ENCODE measurements at regions not wholly inside any gene's neighbourhood (a gene's known extent, or its start where the extent isn't known, plus 50 kb on each side); places are given as distances from the start of the nearest gene placed in this dataset.
A peak's percentile ranks its signal among the peaks of the same experiment; 100 is the strongest.

- Histone ChIP-seq H3K36me3 (no peaks in the 10 kb centered on the region), H3K9me3 (replicated peaks in 1 of 11) (no peaks in the 10 kb centered on the region), H3K4me1 (no peaks in the 10 kb centered on the region), H3K4me3 (no peak overlapping the region), H3K9ac (no peak overlapping the region), H3K27ac (no peak overlapping the region), H3K27me3 (no peaks in the 10 kb centered on the region), H3K4me2 (no peak overlapping the region), H4K20me1 (no peaks in the 10 kb centered on the region; a peak in 1 of 22 replicates)
- no peak for TF ChIP-seq Cebpa-rat (IDR thresholded peaks at IDR 0.05)
These were observed 134.8 kb upstream of the AGAP1 start for GRCh38 chr2:235358981-235359471.

- no peaks in the 10 kb centered on the region for H3K4me1 ChIP-seq
- H3K36me3 ChIP-seq: no peaks in the 10 kb centered on the region
- H3K9me3 ChIP-seq (replicated peaks in 1 of 11): no peaks in the 10 kb centered on the region
- H3K27ac ChIP-seq: no peak overlapping the region
- H3K4me2 ChIP-seq: no peak overlapping the region
- no peak overlapping the region for H3K4me3 ChIP-seq
- H3K27me3 ChIP-seq: no peaks in the 10 kb centered on the region
- H3K9ac ChIP-seq: no peak overlapping the region
- TF ChIP-seq Cebpa-rat (IDR thresholded peaks at IDR 0.05): no peak
- no peaks in the 10 kb centered on the region; a peak in 1 of 22 replicates for H4K20me1 ChIP-seq
These were observed 133.4 kb upstream of the AGAP1 start for GRCh38 chr2:235360446-235360845.

GRCh38 chr2:235365743-235366142 lies 128.1 kb upstream of the AGAP1 start:
- no peaks in the 10 kb centered on the region for H4K20me1 ChIP-seq
- no peak overlapping the region for H3K4me2 ChIP-seq
- no peak overlapping the region for H3K9ac ChIP-seq
- H3K4me3 ChIP-seq: no peak overlapping the region
- no peaks in the 10 kb centered on the region for H3K36me3 ChIP-seq
- TF ChIP-seq Cebpa-rat (IDR thresholded peaks at IDR 0.05): no peak
- no peaks in the 10 kb centered on the region for H3K9me3 ChIP-seq (replicated peaks in 1 of 11)
- H3K27me3 ChIP-seq: 0 out of 22 replicates have a peak, but pooled peaks cover 0 to 4% (median 0%) of the 10 kb centered on the region in 11 experiments
- H3K4me1 ChIP-seq: 0 out of 20 replicates have a peak, but pooled peaks cover 0 to 3% (median 0%) of the 10 kb centered on the region in 10 experiments
- no peak overlapping the region for H3K27ac ChIP-seq

DNA sequence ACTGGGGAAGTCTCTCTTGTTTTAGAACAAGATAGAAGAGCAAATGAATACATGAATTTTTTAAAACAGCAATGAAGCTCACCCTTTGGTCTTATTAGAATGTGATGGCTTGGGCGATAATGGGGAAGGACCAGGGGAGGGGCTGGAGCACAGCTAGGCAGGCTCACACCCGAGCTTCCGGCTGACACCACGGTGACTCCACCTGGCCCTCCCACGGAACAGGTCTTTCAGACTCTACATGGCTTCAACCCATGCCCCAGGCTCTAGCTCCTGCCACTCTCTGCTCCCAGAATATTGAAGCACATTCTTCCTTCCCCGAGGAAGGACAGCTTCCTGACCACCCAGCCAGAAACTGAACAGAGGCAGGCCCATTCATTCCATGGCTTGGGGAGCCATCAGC lies 127.5 kb upstream of the AGAP1 start:
- Histone ChIP-seq H3K27ac (no peak overlapping the region), H3K4me3 (no peak overlapping the region), H3K36me3 (no peaks in the 10 kb centered on the region), H3K9me3 (replicated peaks in 1 of 11) (no peaks in the 10 kb centered on the region), H3K27me3 (0 out of 22 replicates have a peak, but pooled peaks cover 0 to 4% (median 0%) of the 10 kb centered on the region in 11 experiments), H4K20me1 (no peaks in the 10 kb centered on the region), H3K9ac (no peak overlapping the region), H3K4me2 (no peak overlapping the region), H3K4me1 (peaks cover 0 to 5% (median 0%) of the 10 kb centered on the region in 10 experiments; a peak in 2 of 20 replicates)
- TF ChIP-seq Cebpa-rat (IDR thresholded peaks at IDR 0.05): no peak

DNA sequence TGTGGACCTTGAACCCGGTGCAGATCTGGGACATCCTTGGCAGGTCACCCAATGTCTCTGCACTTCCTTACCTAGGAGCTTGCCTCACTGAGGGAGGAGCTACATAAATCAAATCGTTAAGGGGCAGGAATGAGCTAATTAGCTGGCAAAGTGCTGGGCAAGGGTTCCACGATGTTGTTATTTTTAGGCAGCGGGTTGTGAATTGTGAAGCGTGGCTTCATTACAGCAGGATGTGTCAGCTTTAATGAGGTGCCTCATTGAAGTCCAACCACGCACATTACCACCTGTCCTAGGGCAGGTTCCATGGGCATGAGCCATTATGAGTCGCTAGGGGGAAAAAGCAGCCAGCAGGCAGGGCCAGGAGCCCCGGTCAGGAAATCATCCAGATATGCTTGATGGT lies 127.0 kb upstream of the AGAP1 start:
- Histone ChIP-seq H3K4me3 (no peak overlapping the region), H3K4me1 (peaks cover 0 to 5% (median 0%) of the 10 kb centered on the region in 10 experiments; a peak in 2 of 20 replicates), H3K27me3 (0 out of 22 replicates have a peak, but pooled peaks cover 0 to 4% (median 0%) of the 10 kb centered on the region in 11 experiments), H4K20me1 (no peaks in the 10 kb centered on the region), H3K9me3 (replicated peaks in 1 of 11) (no peaks in the 10 kb centered on the region), H3K4me2 (no peak overlapping the region), H3K36me3 (no peaks in the 10 kb centered on the region), H3K9ac (no peak overlapping the region), H3K27ac (no peak overlapping the region)
- TF ChIP-seq Cebpa-rat (IDR thresholded peaks at IDR 0.05): no peak

DNA sequence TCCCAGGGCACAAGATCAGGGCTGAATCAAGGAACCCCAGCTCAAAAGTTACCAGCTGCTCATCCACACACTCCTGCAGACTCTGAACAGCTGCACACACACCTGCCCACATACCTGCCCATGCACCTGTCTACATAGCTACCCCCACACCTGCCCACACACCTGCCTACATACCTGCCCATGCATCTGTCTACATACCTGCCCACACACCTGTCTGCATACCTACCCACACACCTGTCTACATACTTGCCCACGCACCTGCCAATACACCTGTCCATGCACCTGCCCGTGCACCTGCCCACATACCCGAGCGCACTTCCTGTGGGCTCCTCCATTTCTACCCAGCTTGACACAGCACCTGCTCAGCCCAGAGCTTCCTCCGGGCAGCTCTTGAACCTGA lies 122.8 kb upstream of the AGAP1 start:
- Histone ChIP-seq H3K9ac (no peak overlapping the region), H3K27ac (no peak overlapping the region), H3K4me3 (no peak overlapping the region), H3K36me3 (no peaks in the 10 kb centered on the region), H4K20me1 (no peaks in the 10 kb centered on the region), H3K27me3 (0 out of 22 replicates have a peak, but pooled peaks cover 0 to 4% (median 0%) of the 10 kb centered on the region in 11 experiments), H3K4me1 (peaks cover 0 to 5% (median 0%) of the 10 kb centered on the region in 10 experiments; a peak in 2 of 20 replicates), H3K9me3 (replicated peaks in 1 of 11) (no peaks in the 10 kb centered on the region), H3K4me2 (no peak overlapping the region)
- no peak for TF ChIP-seq Cebpa-rat (IDR thresholded peaks at IDR 0.05)

- H3K27ac ChIP-seq: no peak overlapping the region
- no peak overlapping the region for H3K9ac ChIP-seq
- no peak for TF ChIP-seq Cebpa-rat (IDR thresholded peaks at IDR 0.05)
- H3K4me2 ChIP-seq: no peak overlapping the region
- no peak overlapping the region for H3K4me3 ChIP-seq
- no peaks in the 10 kb centered on the region for H4K20me1 ChIP-seq
- no peaks in the 10 kb centered on the region for H3K36me3 ChIP-seq
- H3K9me3 ChIP-seq (replicated peaks in 1 of 11): no peaks in the 10 kb centered on the region
- 0 out of 22 replicates have a peak, but pooled peaks cover 0 to 4% (median 0%) of the 10 kb centered on the region in 11 experiments for H3K27me3 ChIP-seq
- H3K4me1 ChIP-seq: peaks cover 0 to 5% (median 0%) of the 10 kb centered on the region in 10 experiments; a peak in 2 of 20 replicates
These were observed 120.7 kb upstream of the AGAP1 start for GRCh38 chr2:235373171-235373570.

GRCh38 chr2:235377176-235377575 lies 116.7 kb upstream of the AGAP1 start:
- no peak overlapping the region for H3K4me2 ChIP-seq
- no peaks in the 10 kb centered on the region for H3K4me1 ChIP-seq
- H3K27me3 ChIP-seq: no peaks in the 10 kb centered on the region

DNA sequence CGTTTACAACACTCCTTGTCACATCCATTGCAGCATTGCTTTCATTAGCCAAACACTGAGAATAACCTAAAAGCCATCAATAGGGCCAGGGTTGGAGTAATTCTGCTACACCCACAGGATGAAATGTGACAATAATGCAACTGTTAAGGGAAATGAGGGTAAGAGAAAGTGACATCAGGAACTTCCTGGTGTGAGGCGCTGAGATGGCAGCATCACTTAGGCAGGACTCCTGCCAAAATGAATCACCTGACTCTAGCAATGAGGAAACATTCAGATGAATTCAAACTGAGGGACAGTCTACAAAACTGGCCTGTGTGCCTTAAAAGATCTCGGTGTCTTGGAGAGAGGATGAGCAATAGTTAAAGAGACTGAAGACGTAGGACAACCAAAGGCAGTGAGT lies 115.6 kb upstream of the AGAP1 start:
- no peak overlapping the region for H3K27ac ChIP-seq
- H3K4me1 ChIP-seq: no peaks in the 10 kb centered on the region
- no peak for TF ChIP-seq Cebpa-rat (IDR thresholded peaks at IDR 0.05)
- no peaks in the 10 kb centered on the region for H3K36me3 ChIP-seq
- no peak overlapping the region for H3K4me3 ChIP-seq
- peaks cover 0 to 7% (median 0%) of the 10 kb centered on the region in 11 experiments; a peak in 1 of 22 replicates for H3K27me3 ChIP-seq
- no peak overlapping the region for H3K9ac ChIP-seq
- no peaks in the 10 kb centered on the region for H4K20me1 ChIP-seq
- H3K9me3 ChIP-seq (replicated peaks in 1 of 11): no peaks in the 10 kb centered on the region
- peak overlapping the region in 1 of 11 experiments; percentile 17; a peak in 1 of 22 replicates for H3K4me2 ChIP-seq

More at GRCh38 chr2:235377176-235377575, 116.7 kb upstream of the AGAP1 start:
- no peak overlapping the region for H3K4me3 ChIP-seq
- H3K9ac ChIP-seq: no peak overlapping the region
- TF ChIP-seq Cebpa-rat (IDR thresholded peaks at IDR 0.05): no peak
- H3K36me3 ChIP-seq: no peaks in the 10 kb centered on the region
- no peaks in the 10 kb centered on the region for H4K20me1 ChIP-seq
- H3K9me3 ChIP-seq (replicated peaks in 1 of 11): no peaks in the 10 kb centered on the region
- H3K27ac ChIP-seq: no peak overlapping the region

DNA sequence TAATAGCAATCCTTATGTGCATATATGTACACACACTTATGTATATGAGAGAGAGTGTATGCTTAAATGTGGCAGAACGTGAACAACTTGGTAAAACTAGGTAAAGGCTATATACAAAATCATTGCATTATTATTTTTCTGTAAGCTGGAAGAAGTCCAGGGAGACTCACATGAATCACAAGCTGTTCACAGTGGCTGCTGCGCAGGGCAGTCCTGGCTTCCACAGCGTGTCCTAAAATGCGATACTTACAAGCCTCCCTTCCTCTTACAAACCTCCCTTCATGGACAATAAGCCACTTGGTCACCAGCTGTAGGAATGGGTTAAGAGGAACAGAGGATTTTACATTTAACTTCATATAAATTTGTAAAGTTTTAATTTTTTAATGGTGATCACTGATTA lies 114.9 kb upstream of the AGAP1 start:
- no peaks in the 10 kb centered on the region for H4K20me1 ChIP-seq
- H3K27ac ChIP-seq: no peak overlapping the region
- H3K36me3 ChIP-seq: no peaks in the 10 kb centered on the region
- H3K9ac ChIP-seq: no peak overlapping the region
- no peak for TF ChIP-seq Cebpa-rat (IDR thresholded peaks at IDR 0.05)
- peaks cover 0 to 7% (median 0%) of the 10 kb centered on the region in 11 experiments; a peak in 1 of 22 replicates for H3K27me3 ChIP-seq
- no peak overlapping the region for H3K4me2 ChIP-seq
- no peaks in the 10 kb centered on the region for H3K4me1 ChIP-seq
- no peaks in the 10 kb centered on the region for H3K9me3 ChIP-seq (replicated peaks in 1 of 11)
- H3K4me3 ChIP-seq: no peak overlapping the region
